ENCODE measurements at regions not wholly inside any gene's neighbourhood (a gene's known extent, or its start where the extent isn't known, plus 50 kb on each side); places are given as distances from the start of the nearest gene placed in this dataset.

DNA sequence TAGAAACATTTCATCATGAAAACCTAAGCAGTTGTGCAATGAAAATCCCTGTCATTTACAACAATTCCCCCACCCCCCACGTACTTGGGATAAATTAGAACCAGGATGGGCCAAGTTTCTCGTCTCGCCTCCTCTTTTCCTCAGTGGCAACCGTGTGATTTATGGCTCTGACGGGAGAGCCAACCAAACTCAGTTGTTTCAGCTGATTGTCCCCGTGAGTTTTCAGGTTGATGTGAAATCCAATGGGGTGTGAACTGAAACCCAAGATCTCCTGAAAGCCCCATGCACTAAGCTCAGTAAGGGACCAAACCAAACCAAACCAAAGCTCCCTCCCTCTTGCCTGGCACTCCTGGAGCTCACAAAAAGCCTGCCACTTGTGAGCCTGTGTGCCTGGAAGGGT, 138.7 kb upstream of the SLC24A2 start:
- H3K4me1 Mint-ChIP-seq = peaks cover 13% of the 10 kb centered on the region
- peaks cover 14% of the 10 kb centered on the region for H3K27me3 Mint-ChIP-seq
- Histone ChIP-seq H3K79me2 (ENCODE audit: control insufficient read depth, insufficient read depth, low read length) (no peaks in the 10 kb centered on the region), H3K4me1 (ENCODE audit: control insufficient read depth in 2 of 2, insufficient read depth in 2 of 2, low read length in 2 of 2) (peaks cover 10 to 15% of the 10 kb centered on the region in 2 donors), H3K4me3 (ENCODE audit: control extremely low read depth in 1 of 5, extremely low read depth in 1 of 5, insufficient read depth in 1 of 5, low read depth in 2 of 5, low read length in 4 of 5) (no peak overlapping the region), H4K20me1 (ENCODE audit: control insufficient read depth, insufficient read depth, low read length, poor library complexity, severe bottlenecking) (no peaks in the 10 kb centered on the region), H3K36me3 (replicated peaks in 1 of 2; ENCODE audit: control extremely low read depth in 1 of 2, control insufficient read depth in 1 of 2, extremely low read depth in 1 of 2, insufficient read depth in 2 of 2, low read length in 1 of 2) (no peaks in the 10 kb centered on the region), H2AFZ (ENCODE audit: insufficient read depth, low read depth, low read length, poor library complexity, severe bottlenecking) (no peak overlapping the region), H3K27ac (ENCODE audit: low read length in 2 of 2) (no peak overlapping the region), H3K27me3 (replicated peaks in 1 of 4; ENCODE audit: control extremely low read depth in 1 of 4, control insufficient read depth in 3 of 4, insufficient read depth in 4 of 4, low read length in 3 of 4) (peaks cover 0 to 9% (median 7%) of the 10 kb centered on the region in 4 experiments), H3K4me2 (replicated peaks; ENCODE audit: low read depth, low read length, poor library complexity, severe bottlenecking) (no peak overlapping the region), H3K9ac (ENCODE audit: low read length) (no peak overlapping the region), H3K9me3 (ENCODE audit: control extremely low read depth in 1 of 3, control insufficient read depth in 2 of 3, insufficient read depth in 1 of 3, low read length in 2 of 3) (no peaks in the 10 kb centered on the region)
- no peak overlapping the region for H3K4me3 Mint-ChIP-seq
- CTCF ChIA-PET = interaction anchor here (0.9 to 9.5 kb wide), 9 partner anchors 8 to 1183 kb away, joined by 3 to 152 read pairs (median 6); no protein-coding TSS in a partner anchor
- DNase-seq = no peak
- H3K9me3 Mint-ChIP-seq (ENCODE audit: insufficient read depth) = no peaks in the 10 kb centered on the region
- intact Hi-C loops (cut with micrococcal nuclease) = loop anchor here (2.0 to 10.0 kb wide), 2 partner anchors 697 to 957 kb away; no protein-coding TSS in a partner anchor
- 94% methylated on average over 3 of the region's 6 CpGs for WGBS (ENCODE audit: insufficient coverage)
- no peak for ATAC-seq (ENCODE audit: low read depth)
- TF ChIP-seq, protein P1, sequence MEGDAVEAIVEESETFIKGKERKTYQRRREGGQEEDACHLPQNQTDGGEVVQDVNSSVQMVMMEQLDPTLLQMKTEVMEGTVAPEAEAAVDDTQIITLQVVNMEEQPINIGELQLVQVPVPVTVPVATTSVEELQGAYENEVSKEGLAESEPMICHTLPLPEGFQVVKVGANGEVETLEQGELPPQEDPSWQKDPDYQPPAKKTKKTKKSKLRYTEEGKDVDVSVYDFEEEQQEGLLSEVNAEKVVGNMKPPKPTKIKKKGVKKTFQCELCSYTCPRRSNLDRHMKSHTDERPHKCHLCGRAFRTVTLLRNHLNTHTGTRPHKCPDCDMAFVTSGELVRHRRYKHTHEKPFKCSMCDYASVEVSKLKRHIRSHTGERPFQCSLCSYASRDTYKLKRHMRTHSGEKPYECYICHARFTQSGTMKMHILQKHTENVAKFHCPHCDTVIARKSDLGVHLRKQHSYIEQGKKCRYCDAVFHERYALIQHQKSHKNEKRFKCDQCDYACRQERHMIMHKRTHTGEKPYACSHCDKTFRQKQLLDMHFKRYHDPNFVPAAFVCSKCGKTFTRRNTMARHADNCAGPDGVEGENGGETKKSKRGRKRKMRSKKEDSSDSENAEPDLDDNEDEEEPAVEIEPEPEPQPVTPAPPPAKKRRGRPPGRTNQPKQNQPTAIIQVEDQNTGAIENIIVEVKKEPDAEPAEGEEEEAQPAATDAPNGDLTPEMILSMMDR (IDR thresholded peaks at IDR 0.05) = no peak
- no peak for TF ChIP-seq EZH2 (IDR thresholded peaks at IDR 0.05; ENCODE audit: borderline replicate concordance, insufficient read depth, low read depth, low read length, poor library complexity, severe bottlenecking)
- no peak overlapping the region for H3K27ac Mint-ChIP-seq
- POLR2A ChIA-PET = no interaction called here

DNA sequence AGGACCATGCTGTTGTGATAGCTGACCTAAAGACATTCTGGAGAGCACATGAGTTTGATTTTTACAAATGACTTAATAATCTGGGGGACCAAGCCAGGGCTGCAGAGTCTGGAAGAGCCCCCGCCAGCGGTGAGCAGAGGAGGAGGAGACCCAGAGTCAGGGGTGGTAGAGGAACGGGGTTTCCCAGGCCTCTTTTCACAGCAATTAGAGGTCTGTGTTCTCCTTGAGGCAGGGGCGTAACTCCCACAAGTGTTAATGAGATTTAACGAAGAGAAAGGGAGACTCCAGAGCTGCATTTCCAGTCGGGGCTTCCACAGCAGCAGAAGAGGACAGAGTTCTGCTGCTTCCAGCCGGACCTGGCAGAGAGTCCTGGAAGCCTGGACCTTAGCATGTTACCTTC, 137.9 kb upstream of the SLC24A2 start:
- Histone ChIP-seq H3K27me3 (replicated peaks in 1 of 4; ENCODE audit: control extremely low read depth in 1 of 4, control insufficient read depth in 3 of 4, insufficient read depth in 4 of 4, low read length in 3 of 4) (peaks cover 0 to 9% (median 7%) of the 10 kb centered on the region in 4 experiments), H3K4me2 (replicated peaks; ENCODE audit: low read depth, low read length, poor library complexity, severe bottlenecking) (no peak overlapping the region), H3K79me2 (ENCODE audit: control insufficient read depth, insufficient read depth, low read length) (no peaks in the 10 kb centered on the region), H3K4me3 (ENCODE audit: control extremely low read depth in 1 of 5, extremely low read depth in 1 of 5, insufficient read depth in 1 of 5, low read depth in 2 of 5, low read length in 4 of 5) (no peak overlapping the region), H4K20me1 (ENCODE audit: control insufficient read depth, insufficient read depth, low read length, poor library complexity, severe bottlenecking) (no peaks in the 10 kb centered on the region), H3K9me3 (ENCODE audit: control extremely low read depth in 1 of 3, control insufficient read depth in 2 of 3, insufficient read depth in 1 of 3, low read length in 2 of 3) (no peaks in the 10 kb centered on the region), H3K36me3 (replicated peaks in 1 of 2; ENCODE audit: control extremely low read depth in 1 of 2, control insufficient read depth in 1 of 2, extremely low read depth in 1 of 2, insufficient read depth in 2 of 2, low read length in 1 of 2) (no peaks in the 10 kb centered on the region), H2AFZ (ENCODE audit: insufficient read depth, low read depth, low read length, poor library complexity, severe bottlenecking) (peak overlapping the region; percentile 75), H3K27ac (ENCODE audit: low read length in 2 of 2) (no peak overlapping the region), H3K4me1 (ENCODE audit: control insufficient read depth in 2 of 2, insufficient read depth in 2 of 2, low read length in 2 of 2) (peaks cover 10 to 15% of the 10 kb centered on the region in 2 donors), H3K9ac (ENCODE audit: low read length) (no peak overlapping the region)
- Mint-ChIP-seq H3K9me3 (ENCODE audit: insufficient read depth) (no peaks in the 10 kb centered on the region), H3K4me3 (no peak overlapping the region), H3K4me1 (peaks cover 13% of the 10 kb centered on the region), H3K27me3 (peaks cover 17% of the 10 kb centered on the region), H3K27ac (no peak overlapping the region)
- 93% methylated on average over 7 of the region's 7 CpGs for WGBS (ENCODE audit: insufficient coverage)
- ATAC-seq (ENCODE audit: low read depth) (no peak), DNase-seq (no peak)
- ChIA-PET CTCF (interaction anchor here (0.7 to 9.5 kb wide), 9 partner anchors 9 to 1184 kb away, joined by 3 to 152 read pairs (median 6); no protein-coding TSS in a partner anchor), POLR2A (interaction anchor here (0.7 kb wide), 1 partner anchor 506 kb away, joined by 3 read pairs; no protein-coding TSS in a partner anchor)
- intact Hi-C loops (cut with micrococcal nuclease) = loop anchor here (1.0 to 10.0 kb wide), 4 partner anchors 698 to 1185 kb away; no protein-coding TSS in a partner anchor
- TF ChIP-seq, protein P1 (IDR thresholded peaks at IDR 0.05) = no peak
- no peak for TF ChIP-seq EZH2 (IDR thresholded peaks at IDR 0.05; ENCODE audit: borderline replicate concordance, insufficient read depth, low read depth, low read length, poor library complexity, severe bottlenecking)

Measured in B cell (primary cell).